ENCODE measurements at regions not wholly inside any gene's neighbourhood (a gene's known extent, or its start where the extent isn't known, plus 50 kb on each side); places are given as distances from the start of the nearest gene placed in this dataset.

GRCh38 chr13:65633806-65634205, 1596.3 kb downstream of the PCDH9 start:
- TF ChIP-seq GATA1 (IDR thresholded peaks at IDR 0.05; ENCODE audit: low read depth, low read length) (no peak), POLR2A (IDR thresholded peaks at IDR 0.05; ENCODE audit: low read length) (no peak)
- no peak for DNase-seq

- DNase-seq: no peak
- TF ChIP-seq GATA1 (IDR thresholded peaks at IDR 0.05; ENCODE audit: low read depth, low read length) (no peak), POLR2A (IDR thresholded peaks at IDR 0.05; ENCODE audit: low read length) (no peak)
These were observed 1599.1 kb downstream of the PCDH9 start for GRCh38 chr13:65631078-65631477.

- TF ChIP-seq GATA1 (IDR thresholded peaks at IDR 0.05; ENCODE audit: low read depth, low read length) (no peak), POLR2A (IDR thresholded peaks at IDR 0.05; ENCODE audit: low read length) (no peak)
- no peak for DNase-seq
These were observed 1600.2 kb downstream of the PCDH9 start for GRCh38 chr13:65629926-65630325.

GRCh38 chr13:65623148-65623547, 1607.0 kb downstream of the PCDH9 start:
- DNase-seq: no peak
- no peak for TF ChIP-seq POLR2A (IDR thresholded peaks at IDR 0.05; ENCODE audit: low read length)
- TF ChIP-seq GATA1 (IDR thresholded peaks at IDR 0.05; ENCODE audit: low read depth, low read length): no peak

GRCh38 chr13:65615506-65615905, 1614.6 kb downstream of the PCDH9 start:
- no peak for DNase-seq
- no peak for TF ChIP-seq GATA1 (IDR thresholded peaks at IDR 0.05; ENCODE audit: low read depth, low read length)
- no peak for TF ChIP-seq POLR2A (IDR thresholded peaks at IDR 0.05; ENCODE audit: low read length)

GRCh38 chr13:65613004-65613403, 1617.1 kb downstream of the PCDH9 start:
- TF ChIP-seq GATA1 (IDR thresholded peaks at IDR 0.05; ENCODE audit: low read depth, low read length): no peak
- TF ChIP-seq POLR2A (IDR thresholded peaks at IDR 0.05; ENCODE audit: low read length): no peak
- DNase-seq: peak in 1 of 2 experiments; percentile 2

- DNase-seq: no peak
- TF ChIP-seq GATA1 (IDR thresholded peaks at IDR 0.05; ENCODE audit: low read depth, low read length): no peak
- no peak for TF ChIP-seq POLR2A (IDR thresholded peaks at IDR 0.05; ENCODE audit: low read length)
These were observed 1620.8 kb downstream of the PCDH9 start for GRCh38 chr13:65609350-65609749.

GRCh38 chr13:65606622-65607021, 1623.5 kb downstream of the PCDH9 start:
- TF ChIP-seq POLR2A (IDR thresholded peaks at IDR 0.05; ENCODE audit: low read length) (no peak), GATA1 (IDR thresholded peaks at IDR 0.05; ENCODE audit: low read depth, low read length) (no peak)
- DNase-seq: no peak

GRCh38 chr13:65605396-65605795, 1624.7 kb downstream of the PCDH9 start:
- TF ChIP-seq GATA1 (IDR thresholded peaks at IDR 0.05; ENCODE audit: low read depth, low read length) (no peak), POLR2A (IDR thresholded peaks at IDR 0.05; ENCODE audit: low read length) (no peak)
- DNase-seq: no peak

GRCh38 chr13:65603160-65603559, 1627.0 kb downstream of the PCDH9 start:
- DNase-seq: no peak
- TF ChIP-seq POLR2A (IDR thresholded peaks at IDR 0.05; ENCODE audit: low read length) (no peak), GATA1 (IDR thresholded peaks at IDR 0.05; ENCODE audit: low read depth, low read length) (no peak)

GRCh38 chr13:65601855-65602254, 1628.3 kb downstream of the PCDH9 start:
- no peak for DNase-seq
- TF ChIP-seq GATA1 (IDR thresholded peaks at IDR 0.05; ENCODE audit: low read depth, low read length) (no peak), POLR2A (IDR thresholded peaks at IDR 0.05; ENCODE audit: low read length) (no peak)

GRCh38 chr13:65600702-65601101, 1629.4 kb downstream of the PCDH9 start:
- TF ChIP-seq POLR2A (IDR thresholded peaks at IDR 0.05; ENCODE audit: low read length) (no peak), GATA1 (IDR thresholded peaks at IDR 0.05; ENCODE audit: low read depth, low read length) (no peak)
- DNase-seq: no peak

- no peak for TF ChIP-seq GATA1 (IDR thresholded peaks at IDR 0.05; ENCODE audit: low read depth, low read length)
- no peak for TF ChIP-seq POLR2A (IDR thresholded peaks at IDR 0.05; ENCODE audit: low read length)
- DNase-seq: no peak
These were observed 1632.0 kb downstream of the PCDH9 start for GRCh38 chr13:65597839-65598818.

GRCh38 chr13:65595916-65596315, 1634.2 kb downstream of the PCDH9 start:
- no peak for DNase-seq
- no peak for TF ChIP-seq GATA1 (IDR thresholded peaks at IDR 0.05; ENCODE audit: low read depth, low read length)
- TF ChIP-seq POLR2A (IDR thresholded peaks at IDR 0.05; ENCODE audit: low read length): no peak

- TF ChIP-seq GATA1 (IDR thresholded peaks at IDR 0.05; ENCODE audit: low read depth, low read length): no peak
- TF ChIP-seq POLR2A (IDR thresholded peaks at IDR 0.05; ENCODE audit: low read length): no peak
- DNase-seq: no peak
These were observed 1635.8 kb downstream of the PCDH9 start for GRCh38 chr13:65594298-65594781.
